AG09319 (cell line): ENCODE measurements at regions not wholly inside any gene's neighbourhood (a gene's known extent, or its start where the extent isn't known, plus 50 kb on each side); places are given as distances from the start of the nearest gene placed in this dataset.

Experiments
- DNase-seq: peaks from one replicate; pipeline ENCODE4 v3.0.0-alpha.2; 2010; ENCODE audit warnings: low read depth; ENCODE audit errors: extremely low read depth
- TF ChIP-seq, protein P1 (sequence below): IDR thresholded peaks from 2 replicates; pipeline ENCODE4 v1.5.1; 2011; ENCODE audit warnings: low read depth, mild to moderate bottlenecking, inconsistent platforms, low read length, moderate library complexity

- TF ChIP-seq, protein P1, sequence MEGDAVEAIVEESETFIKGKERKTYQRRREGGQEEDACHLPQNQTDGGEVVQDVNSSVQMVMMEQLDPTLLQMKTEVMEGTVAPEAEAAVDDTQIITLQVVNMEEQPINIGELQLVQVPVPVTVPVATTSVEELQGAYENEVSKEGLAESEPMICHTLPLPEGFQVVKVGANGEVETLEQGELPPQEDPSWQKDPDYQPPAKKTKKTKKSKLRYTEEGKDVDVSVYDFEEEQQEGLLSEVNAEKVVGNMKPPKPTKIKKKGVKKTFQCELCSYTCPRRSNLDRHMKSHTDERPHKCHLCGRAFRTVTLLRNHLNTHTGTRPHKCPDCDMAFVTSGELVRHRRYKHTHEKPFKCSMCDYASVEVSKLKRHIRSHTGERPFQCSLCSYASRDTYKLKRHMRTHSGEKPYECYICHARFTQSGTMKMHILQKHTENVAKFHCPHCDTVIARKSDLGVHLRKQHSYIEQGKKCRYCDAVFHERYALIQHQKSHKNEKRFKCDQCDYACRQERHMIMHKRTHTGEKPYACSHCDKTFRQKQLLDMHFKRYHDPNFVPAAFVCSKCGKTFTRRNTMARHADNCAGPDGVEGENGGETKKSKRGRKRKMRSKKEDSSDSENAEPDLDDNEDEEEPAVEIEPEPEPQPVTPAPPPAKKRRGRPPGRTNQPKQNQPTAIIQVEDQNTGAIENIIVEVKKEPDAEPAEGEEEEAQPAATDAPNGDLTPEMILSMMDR, result no peak
- no peak for DNase-seq
Measured at GRCh38 chr10:121409466-121410104, 188.7 kb downstream of the FGFR2 start.

- TF ChIP-seq, protein P1, result no peak
- no peak for DNase-seq
Measured at GRCh38 chr10:121411004-121411403, 187.2 kb downstream of the FGFR2 start.

DNA sequence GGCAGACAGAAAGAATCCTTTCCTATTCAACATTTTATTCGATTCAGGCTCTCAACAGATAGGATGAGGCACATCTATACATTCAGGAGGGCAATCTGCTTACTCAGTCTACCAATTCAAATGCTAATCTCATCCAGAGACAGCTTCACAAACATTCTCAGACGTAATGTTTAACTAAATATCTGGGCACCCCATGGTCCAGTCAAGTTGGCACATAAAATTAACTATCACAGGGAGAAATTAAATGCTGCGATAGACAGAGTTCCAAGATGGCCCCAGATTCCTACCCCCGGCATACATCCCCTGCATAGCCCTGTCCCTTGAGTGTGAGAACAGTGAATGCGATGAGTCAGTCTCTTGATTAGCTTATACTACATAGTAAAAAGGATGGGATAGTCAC, 184.3 kb downstream of the FGFR2 start:
- DNase-seq, result no peak
- TF ChIP-seq, protein P1, result no peak

GRCh38 chr10:121414366-121415062, 183.7 kb downstream of the FGFR2 start:
- DNase-seq, result no peak
- TF ChIP-seq, protein P1, result no peak

GRCh38 chr10:121415063-121415399, 183.2 kb downstream of the FGFR2 start:
- no peak for DNase-seq
- TF ChIP-seq, protein P1, result no peak

- no peak for DNase-seq
- TF ChIP-seq, protein P1, result no peak
Measured at GRCh38 chr10:121416071-121416470, 182.2 kb downstream of the FGFR2 start.

DNA sequence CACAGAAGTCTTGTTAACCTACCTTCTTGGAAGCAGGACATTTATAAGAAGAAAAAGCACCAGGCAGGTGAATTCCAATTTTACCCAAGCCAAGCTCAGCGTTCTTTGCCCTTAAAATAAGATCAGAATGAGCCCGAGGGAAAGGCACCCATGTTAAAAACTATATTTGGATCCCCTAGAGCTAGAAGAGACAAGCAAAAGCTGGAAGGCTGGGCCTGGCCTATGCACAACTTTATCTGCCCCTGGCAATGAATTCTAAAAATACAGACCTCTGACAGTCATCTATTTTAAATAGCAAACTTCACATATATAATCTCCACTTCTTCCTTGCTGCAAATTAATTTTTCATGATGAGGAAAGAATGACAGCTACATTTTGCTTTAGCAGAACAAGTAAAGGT, 180.9 kb downstream of the FGFR2 start:
- DNase-seq, result no peak
- TF ChIP-seq, protein P1, result no peak
